ENCODE measurements at regions not wholly inside any gene's neighbourhood (a gene's known extent, or its start where the extent isn't known, plus 50 kb on each side); places are given as distances from the start of the nearest gene placed in this dataset.

GRCh38 chr11:33945481-33946268 lies 53.8 kb upstream of the LMO2 start:
- ATAC-seq (no peak), DNase-seq (ENCODE audit: low spot score) (no peak)
- H3K27me3 ChIP-seq (ENCODE audit: insufficient read depth), result no peaks in the 10 kb centered on the region
- H3K4me3 ChIP-seq, result no peak overlapping the region
- H3K4me2 ChIP-seq, result no peak overlapping the region
- Mint-ChIP-seq H3K27me3 (ENCODE audit: insufficient read depth, low read depth, poor library complexity) (peaks cover 4% of the 10 kb centered on the region), H3K4me1 (peaks cover 11% of the 10 kb centered on the region), H3K27ac (no peak overlapping the region), H3K9me3 (no peaks in the 10 kb centered on the region), H3K36me3 (ENCODE audit: low read depth) (no peaks in the 10 kb centered on the region), H3K4me3 (no peak overlapping the region)
- no peaks in the 10 kb centered on the region for H3F3A ChIP-seq (replicated peaks; ENCODE audit: low read depth)
- H4K20me1 ChIP-seq (replicated peaks; ENCODE audit: insufficient read depth), result no peaks in the 10 kb centered on the region
- H3K36me3 ChIP-seq (ENCODE audit: insufficient read depth), result no peaks in the 10 kb centered on the region
- H3K27ac ChIP-seq (ENCODE audit: low read depth), result no peak overlapping the region
- H3K9me2 ChIP-seq (ENCODE audit: insufficient read depth), result no peaks in the 10 kb centered on the region
- no peaks in the 10 kb centered on the region for H3K79me2 ChIP-seq (replicated peaks; ENCODE audit: insufficient read depth)
- TF ChIP-seq REST (IDR thresholded peaks at IDR 0.05; ENCODE audit: unreplicated experiment) (no peak), POLR2AphosphoS5 (IDR thresholded peaks at IDR 0.05; ENCODE audit: low read depth) (no peak), EZH2 (IDR thresholded peaks at IDR 0.05; ENCODE audit: low read depth, unreplicated experiment) (no peak), NANOG (IDR thresholded peaks at IDR 0.05; ENCODE audit: borderline replicate concordance) (no peak), CREB1 (CRISPR knock-in tag; IDR thresholded peaks at IDR 0.05; ENCODE audit: low read depth) (no peak), ZNF114 (CRISPR knock-in tag; IDR thresholded peaks at IDR 0.05) (no peak), ETS1 (IDR thresholded peaks at IDR 0.05) (no peak), ZNF462 (CRISPR knock-in tag; IDR thresholded peaks at IDR 0.05) (no peak), STAT1 (IDR thresholded peaks at IDR 0.05; ENCODE audit: unreplicated experiment) (no peak), ZNF331 (CRISPR knock-in tag; IDR thresholded peaks at IDR 0.05; ENCODE audit: low read depth) (no peak), EZH2phosphoT487 (IDR thresholded peaks at IDR 0.05; ENCODE audit: unreplicated experiment) (no peak), JUNB (IDR thresholded peaks at IDR 0.05; ENCODE audit: unreplicated experiment) (no peak), CTCF (conservative IDR thresholded peaks at IDR 0.05; ENCODE audit: low read depth in 2 of 2) (no peak)
- no peaks in the 10 kb centered on the region for H3K4me1 ChIP-seq (ENCODE audit: insufficient read depth)
- no peak overlapping the region for H2AFZ ChIP-seq
